RKO (cell line): ENCODE measurements at regions not wholly inside any gene's neighbourhood (a gene's known extent, or its start where the extent isn't known, plus 50 kb on each side); places are given as distances from the start of the nearest gene placed in this dataset.
"Not testable (repeated sequence)": the region's sequence is repeated elsewhere in the genome, so short reads cannot be mapped to it uniquely, and the experiment has no call there.

Experiments used
- DNase-seq: peaks from one replicate; pipeline ENCODE4 v3.0.0-alpha.2; 2016; ENCODE audit warnings: low spot score

- peak; percentile 19 for DNase-seq
Measured at GRCh38 chr3:107942244-107942643, 148.6 kb downstream of the CD47 start.

DNA sequence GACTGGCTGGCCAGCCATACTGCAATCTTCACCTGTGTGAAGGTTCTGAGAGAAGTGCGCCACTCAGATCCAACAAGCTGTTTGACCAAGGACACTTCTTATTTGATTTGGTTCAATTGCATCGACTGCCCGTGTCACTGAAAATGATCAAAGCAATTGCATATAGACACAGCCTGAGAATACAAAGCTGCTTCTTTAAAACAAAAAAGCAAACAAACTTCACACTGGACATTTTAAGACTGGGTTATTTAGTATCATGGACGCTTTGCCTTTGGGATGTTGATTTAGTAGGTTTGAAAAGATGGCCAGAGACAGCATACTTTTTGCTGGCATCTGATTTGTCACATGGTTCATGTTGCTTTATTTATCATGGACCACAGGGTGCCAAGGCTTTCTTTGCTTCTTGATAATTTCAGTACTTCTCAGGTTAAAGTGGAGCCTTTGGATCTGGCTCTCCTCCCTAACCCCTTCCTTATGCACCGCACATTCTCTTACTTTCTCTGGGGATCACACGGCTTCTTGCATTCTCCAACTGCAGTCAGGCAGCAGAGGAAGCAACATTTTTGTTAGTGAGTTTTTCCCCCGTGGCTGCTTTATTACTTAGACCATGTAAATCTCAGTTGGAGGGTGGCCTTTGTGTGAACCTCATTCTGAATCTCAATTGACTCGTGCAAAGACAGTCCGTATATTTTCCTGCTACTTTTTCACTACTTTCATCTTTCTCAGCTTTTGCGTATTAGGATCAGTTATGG lies 151.0 kb downstream of the CD47 start:
- DNase-seq = no peak

GRCh38 chr3:107938143-107938542 lies 152.7 kb downstream of the CD47 start:
- DNase-seq = no peak

GRCh38 chr3:107934808-107935207 lies 156.0 kb downstream of the CD47 start:
- DNase-seq = no peak

GRCh38 chr3:107933450-107933849 lies 157.4 kb downstream of the CD47 start:
- DNase-seq = no peak

DNA sequence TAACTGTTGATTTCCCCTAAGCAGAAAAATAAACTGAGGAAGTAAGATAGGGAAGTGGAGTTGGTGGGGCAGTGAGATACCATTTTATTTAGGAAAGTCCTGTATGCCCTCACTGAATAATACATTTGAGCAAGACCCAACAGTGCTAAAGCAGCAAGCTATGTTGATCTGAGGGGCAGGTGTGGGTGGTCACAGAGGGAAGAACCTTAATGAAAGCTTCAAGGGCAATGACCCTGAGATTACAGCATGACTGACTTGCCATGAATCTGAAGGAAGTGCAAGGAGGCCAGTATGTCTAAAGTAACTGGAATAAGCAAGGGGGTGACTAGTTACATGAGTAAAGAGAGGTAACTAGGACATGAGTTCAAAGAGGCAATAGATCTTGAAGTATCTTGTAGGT lies 159.5 kb downstream of the CD47 start:
- DNase-seq = no peak

DNA sequence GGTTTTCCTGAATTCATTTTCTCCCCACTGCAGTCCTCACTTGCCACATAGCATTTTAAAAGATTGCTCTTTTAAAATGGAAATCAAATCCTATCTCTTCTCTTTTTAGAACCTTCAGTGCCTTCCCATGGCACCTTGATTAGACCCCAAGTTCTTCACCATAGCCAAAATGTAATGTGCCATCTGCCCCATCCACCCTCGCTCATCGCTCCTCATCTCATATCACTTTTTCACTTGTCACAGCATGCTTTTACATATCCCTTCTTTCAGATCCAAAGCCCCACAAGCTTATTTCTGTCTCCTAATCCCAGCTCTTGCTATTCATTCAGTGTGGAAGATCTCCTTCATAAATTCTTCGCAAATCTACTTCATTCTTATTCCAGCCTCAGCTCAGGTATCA lies 161.7 kb downstream of the CD47 start:
- DNase-seq = no peak

DNA sequence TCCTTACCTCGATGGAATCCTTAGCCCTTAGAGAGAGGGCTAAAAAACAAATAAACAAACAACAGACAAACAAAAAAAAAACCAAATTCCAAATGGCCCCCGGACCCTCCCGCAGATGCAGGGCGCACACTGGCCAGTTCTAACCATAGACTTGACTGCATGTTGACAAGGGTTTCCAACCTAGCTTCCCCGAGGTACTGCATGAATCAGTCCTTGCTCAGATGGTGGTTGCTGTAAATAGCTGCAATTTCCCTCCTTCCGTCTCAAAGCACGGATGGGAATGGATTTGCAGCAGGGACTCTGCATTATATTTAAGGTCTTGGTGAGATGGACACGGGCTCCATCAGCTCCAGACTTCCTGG lies 162.8 kb downstream of the CD47 start:
- peak; percentile 79 for DNase-seq

GRCh38 chr3:107927361-107928083 lies 163.3 kb downstream of the CD47 start:
- DNase-seq = peak; percentile 88

GRCh38 chr3:107925851-107926250 lies 165.0 kb downstream of the CD47 start:
- no peak for DNase-seq

DNA sequence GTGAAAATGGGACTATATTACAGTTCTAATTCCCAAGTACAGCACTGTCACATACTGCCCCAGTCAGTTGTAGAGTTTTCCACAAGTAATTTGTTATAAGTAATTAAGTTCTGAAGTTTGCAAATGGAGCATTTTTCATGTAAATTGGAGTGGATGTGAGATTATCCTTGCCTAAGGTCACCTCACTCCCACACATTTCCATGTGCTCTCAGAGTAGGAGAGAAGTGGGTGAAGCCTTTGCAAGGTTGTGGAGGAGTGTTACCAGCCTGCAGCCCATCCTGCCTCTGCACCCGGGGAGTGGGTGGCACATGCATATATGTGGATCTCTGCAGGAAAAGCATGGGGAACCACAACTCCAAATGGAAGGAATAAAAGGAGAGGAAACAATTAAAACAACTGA lies 169.8 kb downstream of the CD47 start:
- no peak for DNase-seq

GRCh38 chr3:107920538-107920937 lies 170.3 kb downstream of the CD47 start:
- DNase-seq = no peak

DNA sequence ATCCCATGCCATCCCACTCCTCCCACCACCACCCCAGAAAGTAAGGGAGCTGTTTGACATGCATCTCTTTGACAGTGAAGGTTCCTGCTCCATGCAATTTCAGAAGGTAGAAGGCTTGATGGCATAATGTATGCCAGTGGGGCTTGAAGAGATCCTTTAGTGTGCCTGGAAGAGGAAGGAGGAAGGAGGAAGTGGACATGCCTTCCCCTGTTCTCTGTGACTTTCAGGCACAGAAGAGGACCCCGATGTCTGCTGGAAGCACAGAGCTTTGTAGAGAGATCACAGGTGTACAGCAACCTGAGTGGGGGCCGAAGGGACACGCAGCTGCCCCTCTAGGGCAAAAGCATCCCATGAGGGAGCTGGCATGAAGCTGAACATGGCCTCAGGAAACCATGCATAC lies 171.6 kb downstream of the CD47 start:
- DNase-seq = no peak

GRCh38 chr3:107916171-107916570 lies 174.7 kb downstream of the CD47 start:
- DNase-seq = no peak

- no peak for DNase-seq
Measured at GRCh38 chr3:107915706-107916105, 175.1 kb downstream of the CD47 start.

DNA sequence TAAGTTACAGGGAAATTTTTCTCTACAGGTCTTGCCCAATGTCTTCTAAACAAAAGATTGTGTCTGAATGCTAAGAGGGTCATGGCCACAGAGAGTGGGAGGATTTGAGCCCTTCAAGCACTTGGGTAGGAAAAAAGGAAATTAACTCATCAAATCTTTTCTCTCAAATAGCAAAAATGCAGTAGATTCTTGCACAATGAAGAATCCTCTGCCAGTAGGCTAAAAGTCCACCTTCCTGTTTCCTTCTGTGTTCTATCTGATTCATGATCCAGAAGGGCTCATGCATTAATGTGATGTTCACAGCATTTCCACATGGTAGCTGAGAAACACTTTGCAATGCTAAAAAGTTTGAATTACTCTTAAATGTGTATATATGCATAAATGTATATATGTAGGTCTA lies 177.1 kb downstream of the CD47 start:
- no peak for DNase-seq

GRCh38 chr3:107911337-107912000 lies 179.4 kb downstream of the CD47 start:
- no peak for DNase-seq

DNA sequence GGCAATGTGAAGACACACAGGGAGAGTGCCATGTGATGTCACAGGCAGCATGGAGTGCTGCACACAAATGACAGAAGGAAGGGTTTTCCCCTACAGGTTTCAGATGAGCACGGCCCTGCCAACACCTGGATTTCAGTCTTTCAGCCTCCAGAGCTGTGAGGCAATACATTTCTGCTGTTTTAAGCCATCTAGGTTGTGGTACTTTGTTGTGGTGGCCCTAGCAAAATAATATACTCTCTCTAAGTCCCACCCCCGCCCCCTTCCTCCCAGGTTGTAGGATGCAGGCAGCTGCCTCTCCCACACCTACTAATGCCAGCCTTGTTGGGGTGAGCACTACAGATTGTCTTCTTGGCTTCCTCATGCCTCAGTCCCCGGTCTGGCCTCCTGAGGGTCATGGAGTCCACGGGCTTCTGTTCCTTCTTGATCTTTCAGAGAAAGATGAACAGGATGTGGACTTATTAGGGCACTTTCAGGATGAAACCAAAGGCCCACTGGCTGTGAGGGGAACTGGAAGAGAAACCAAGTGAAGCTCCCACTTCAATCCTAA lies 180.0 kb downstream of the CD47 start:
- DNase-seq = no peak

- not testable (repeated sequence) for DNase-seq
Measured at GRCh38 chr3:107909583-107909982, 181.2 kb downstream of the CD47 start.

GRCh38 chr3:107907996-107908395 lies 182.8 kb downstream of the CD47 start:
- DNase-seq = no peak

- no peak for DNase-seq
Measured at GRCh38 chr3:107904536-107905066, 186.2 kb downstream of the CD47 start.

DNA sequence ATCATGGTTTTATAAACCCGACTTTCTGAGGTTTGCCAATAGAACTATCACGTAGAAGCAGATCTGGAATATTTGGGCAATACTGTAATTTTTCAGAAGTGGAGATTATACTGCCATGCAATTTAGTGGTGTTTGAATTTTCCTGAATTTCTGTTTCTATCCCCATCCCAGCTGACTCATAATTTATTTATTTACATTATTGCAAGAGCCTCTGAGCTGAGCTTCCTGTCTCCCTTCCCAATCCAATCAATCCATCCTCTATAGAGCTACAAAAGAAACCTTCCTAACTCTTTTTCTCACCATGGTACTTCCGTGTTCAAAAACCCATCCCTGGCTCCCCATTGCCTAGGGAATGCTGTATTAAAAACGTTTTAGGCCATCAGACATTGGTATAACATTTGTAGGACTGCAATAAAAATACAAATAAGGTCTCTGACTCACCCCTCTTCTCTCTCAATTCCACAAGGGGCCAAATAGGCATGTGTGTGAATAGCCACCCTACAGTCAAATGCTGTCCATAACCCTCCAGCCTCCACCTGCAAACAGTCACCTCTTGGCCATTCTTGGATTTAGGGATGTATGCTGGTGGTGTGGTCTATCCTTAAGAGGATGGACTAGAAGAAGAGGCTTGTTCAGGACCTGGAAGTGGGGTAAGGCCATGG lies 190.7 kb downstream of the CD47 start:
- DNase-seq = no peak
